ENCODE measurements at regions not wholly inside any gene's neighbourhood (a gene's known extent, or its start where the extent isn't known, plus 50 kb on each side); places are given as distances from the start of the nearest gene placed in this dataset.

GRCh38 chr4:81743731-81744435 lies 272.2 kb upstream of the RASGEF1B start:
- TF ChIP-seq CTCF (IDR thresholded peaks at IDR 0.05) (no peak), POLR2A (IDR thresholded peaks at IDR 0.05) (no peak)
